ENCODE measurements at regions not wholly inside any gene's neighbourhood (a gene's known extent, or its start where the extent isn't known, plus 50 kb on each side); places are given as distances from the start of the nearest gene placed in this dataset.

DNA sequence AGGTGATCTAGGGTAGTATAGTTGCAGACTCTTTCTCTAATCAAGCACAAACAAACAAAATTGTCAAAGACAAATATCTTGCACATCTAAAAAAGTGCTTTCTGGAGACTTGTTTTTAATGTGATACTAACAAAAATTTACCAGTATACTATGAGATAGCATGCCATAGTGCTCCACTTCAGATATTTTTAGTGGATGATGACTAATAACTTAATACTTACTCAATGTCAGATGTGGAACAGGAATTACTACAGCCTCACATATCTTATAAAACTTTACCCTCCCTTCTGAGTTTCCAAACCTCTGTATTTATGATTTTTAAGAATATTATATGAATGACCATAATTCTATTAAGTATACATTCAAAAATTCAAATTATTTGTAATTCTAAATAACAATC lies 1162.0 kb upstream of the SLC39A10 start:
- TF ChIP-seq POLR2AphosphoS5 (IDR thresholded peaks at IDR 0.05) (no peak), POLR2A (IDR thresholded peaks at IDR 0.05) (no peak), EP300 (IDR thresholded peaks at IDR 0.05) (no peak)
- TF ChIP-seq, protein P1, sequence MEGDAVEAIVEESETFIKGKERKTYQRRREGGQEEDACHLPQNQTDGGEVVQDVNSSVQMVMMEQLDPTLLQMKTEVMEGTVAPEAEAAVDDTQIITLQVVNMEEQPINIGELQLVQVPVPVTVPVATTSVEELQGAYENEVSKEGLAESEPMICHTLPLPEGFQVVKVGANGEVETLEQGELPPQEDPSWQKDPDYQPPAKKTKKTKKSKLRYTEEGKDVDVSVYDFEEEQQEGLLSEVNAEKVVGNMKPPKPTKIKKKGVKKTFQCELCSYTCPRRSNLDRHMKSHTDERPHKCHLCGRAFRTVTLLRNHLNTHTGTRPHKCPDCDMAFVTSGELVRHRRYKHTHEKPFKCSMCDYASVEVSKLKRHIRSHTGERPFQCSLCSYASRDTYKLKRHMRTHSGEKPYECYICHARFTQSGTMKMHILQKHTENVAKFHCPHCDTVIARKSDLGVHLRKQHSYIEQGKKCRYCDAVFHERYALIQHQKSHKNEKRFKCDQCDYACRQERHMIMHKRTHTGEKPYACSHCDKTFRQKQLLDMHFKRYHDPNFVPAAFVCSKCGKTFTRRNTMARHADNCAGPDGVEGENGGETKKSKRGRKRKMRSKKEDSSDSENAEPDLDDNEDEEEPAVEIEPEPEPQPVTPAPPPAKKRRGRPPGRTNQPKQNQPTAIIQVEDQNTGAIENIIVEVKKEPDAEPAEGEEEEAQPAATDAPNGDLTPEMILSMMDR (IDR thresholded peaks at IDR 0.05): no peak
- H3K36me3 ChIP-seq: no peaks in the 10 kb centered on the region
- DNase-seq: no peak
- intact Hi-C loops (cut with DNase I): no loop called here
- H3K27ac ChIP-seq: no peak overlapping the region
- no peak overlapping the region for H3K4me3 ChIP-seq
- H3K9me3 ChIP-seq: no peaks in the 10 kb centered on the region
- H3K4me1 ChIP-seq: no peaks in the 10 kb centered on the region
- H3K27me3 ChIP-seq: no peaks in the 10 kb centered on the region

DNA sequence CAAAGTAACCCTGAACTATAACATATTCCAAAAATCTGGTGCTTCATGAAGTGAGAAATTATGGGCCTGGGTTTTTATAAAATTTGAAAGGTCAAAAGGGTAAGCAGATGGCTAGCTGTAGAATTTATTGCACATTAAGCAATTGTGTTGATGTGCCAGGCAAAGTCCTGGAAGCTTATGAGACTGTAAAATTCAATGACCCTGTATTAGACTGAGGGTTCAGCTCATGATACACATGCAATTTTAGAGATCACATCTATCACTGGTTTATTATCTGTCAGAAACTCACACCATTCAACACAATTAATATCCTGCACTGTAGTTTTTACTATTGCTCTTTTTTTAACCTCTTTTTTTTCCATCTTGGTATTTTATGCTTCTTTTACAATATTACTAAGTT lies 1162.6 kb upstream of the SLC39A10 start:
- Histone ChIP-seq H3K9me3 (no peaks in the 10 kb centered on the region), H3K27me3 (no peaks in the 10 kb centered on the region), H3K4me3 (no peak overlapping the region), H3K36me3 (no peaks in the 10 kb centered on the region), H3K4me1 (no peaks in the 10 kb centered on the region), H3K27ac (no peak overlapping the region)
- intact Hi-C loops (cut with DNase I): no loop called here
- no peak for TF ChIP-seq POLR2AphosphoS5 (IDR thresholded peaks at IDR 0.05)
- no peak for TF ChIP-seq POLR2A (IDR thresholded peaks at IDR 0.05)
- no peak for DNase-seq

DNA sequence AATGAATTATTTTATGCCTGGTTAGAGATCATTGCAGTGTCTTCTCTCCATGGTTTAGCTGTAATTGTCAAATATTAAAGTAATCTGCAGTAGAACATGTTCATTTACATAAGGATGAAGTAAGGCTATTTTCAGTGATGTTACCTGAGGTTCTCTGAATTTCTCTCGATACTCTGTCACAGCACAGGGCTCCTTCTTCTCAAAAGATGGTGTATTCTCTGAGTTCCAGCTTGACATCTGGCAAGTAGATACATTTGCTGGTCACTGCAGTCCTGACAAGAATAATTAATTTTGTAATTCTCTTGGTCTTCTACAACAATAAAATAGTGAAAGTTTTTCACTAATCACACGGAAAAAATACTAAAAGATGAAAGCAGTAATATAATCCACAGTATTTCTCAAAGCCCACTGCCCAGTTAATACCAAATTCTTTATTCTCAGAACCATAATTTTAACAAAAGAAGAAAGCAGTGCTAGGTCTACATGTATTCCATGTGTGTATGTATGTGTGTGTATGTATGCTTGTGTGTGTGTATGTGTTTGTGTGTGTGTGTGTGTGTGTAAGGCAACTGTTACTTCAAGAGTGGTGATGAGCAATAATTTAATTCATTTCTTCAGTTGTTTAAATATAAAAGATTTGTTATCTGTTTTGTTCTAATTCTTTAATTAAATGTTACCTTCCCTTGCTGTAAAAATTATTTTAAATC lies 1165.5 kb upstream of the SLC39A10 start:
- Histone ChIP-seq H3K27me3 (no peaks in the 10 kb centered on the region), H3K9me3 (no peaks in the 10 kb centered on the region), H3K36me3 (no peaks in the 10 kb centered on the region), H3K4me1 (no peaks in the 10 kb centered on the region), H3K4me3 (no peak overlapping the region), H3K27ac (no peak overlapping the region)
- no peak for TF ChIP-seq POLR2A (IDR thresholded peaks at IDR 0.05)
- intact Hi-C loops (cut with DNase I): no loop called here
- WGBS, 2 donors: 55 to 75% methylated on average over 2 of the region's 2 CpGs
- DNase-seq: no peak

DNA sequence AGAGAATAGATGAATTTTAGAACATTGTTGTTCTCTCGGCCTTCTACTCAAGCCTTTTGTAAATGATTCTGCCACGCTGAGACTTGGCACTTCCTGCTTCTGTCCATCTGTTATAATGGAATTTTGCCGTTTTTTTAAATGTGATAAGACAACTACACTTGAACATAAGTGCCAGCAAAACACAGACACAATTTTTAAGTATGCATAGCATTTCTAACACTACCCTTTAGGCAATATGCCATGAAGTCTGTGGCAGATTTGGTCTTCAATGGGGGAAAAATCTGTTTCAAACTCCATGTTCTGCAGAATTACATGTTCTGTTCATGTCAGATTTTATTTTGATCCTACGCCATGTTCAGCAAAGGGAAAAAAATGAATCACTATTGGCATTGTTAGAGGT lies 1170.7 kb upstream of the SLC39A10 start:
- WGBS, 2 donors: 80 to 83% methylated on average over 4 of the region's 4 CpGs
- TF ChIP-seq POLR2A (IDR thresholded peaks at IDR 0.05) (no peak), EP300 (IDR thresholded peaks at IDR 0.05) (no peak), POLR2AphosphoS5 (IDR thresholded peaks at IDR 0.05) (no peak)
- TF ChIP-seq, protein P1 (IDR thresholded peaks at IDR 0.05): no peak
- DNase-seq: no peak
- Histone ChIP-seq H3K9me3 (no peaks in the 10 kb centered on the region), H3K4me3 (no peak overlapping the region), H3K4me1 (no peaks in the 10 kb centered on the region), H3K27ac (no peak overlapping the region), H3K27me3 (no peaks in the 10 kb centered on the region), H3K36me3 (no peaks in the 10 kb centered on the region)
- intact Hi-C loops (cut with DNase I): no loop called here

GRCh38 chr2:194483041-194483440 lies 1174.0 kb upstream of the SLC39A10 start:
- H3K9me3 ChIP-seq: no peaks in the 10 kb centered on the region
- H3K4me1 ChIP-seq: no peaks in the 10 kb centered on the region
- H3K27me3 ChIP-seq: no peaks in the 10 kb centered on the region
- no peak overlapping the region for H3K4me3 ChIP-seq
- DNase-seq: no peak
- no peak for TF ChIP-seq POLR2AphosphoS5 (IDR thresholded peaks at IDR 0.05)
- intact Hi-C loops (cut with DNase I): no loop called here
- H3K27ac ChIP-seq: no peak overlapping the region
- WGBS, 2 donors: 3 to 38% methylated on average over 1 of the region's 1 CpG
- no peaks in the 10 kb centered on the region for H3K36me3 ChIP-seq

GRCh38 chr2:194465641-194466040 lies 1191.4 kb upstream of the SLC39A10 start:
- no peak for DNase-seq
- TF ChIP-seq, protein P1 (IDR thresholded peaks at IDR 0.05): no peak
- TF ChIP-seq POLR2A (IDR thresholded peaks at IDR 0.05) (no peak), POLR2AphosphoS5 (IDR thresholded peaks at IDR 0.05) (no peak), EP300 (IDR thresholded peaks at IDR 0.05) (no peak)
- no peaks in the 10 kb centered on the region for H3K36me3 ChIP-seq
- H3K27ac ChIP-seq: no peak overlapping the region
- H3K27me3 ChIP-seq: no peaks in the 10 kb centered on the region
- 72 to 81% methylated on average over 3 of the region's 3 CpGs for WGBS, 2 donors
- H3K9me3 ChIP-seq: no peaks in the 10 kb centered on the region
- H3K4me3 ChIP-seq: no peak overlapping the region
- intact Hi-C loops (cut with DNase I): no loop called here
- H3K4me1 ChIP-seq: no peaks in the 10 kb centered on the region

All from sigmoid colon (tissue), 6 donors.